HEK293 (cell line): ENCODE measurements at regions not wholly inside any gene's neighbourhood (a gene's known extent, or its start where the extent isn't known, plus 50 kb on each side); places are given as distances from the start of the nearest gene placed in this dataset.

Experiments used
- CTCF ChIA-PET: fragments of 350-600 bp; formaldehyde crosslinking; extraction: SDS; loops from one replicate; lab custom pipeline; 2021; ENCODE audit warnings: antibody characterized with exemption; lab: Yijun Ruan, JAX
- POLR2A ChIA-PET: fragments of 300-600 bp; formaldehyde crosslinking; extraction: SDS; loops from one replicate; lab custom pipeline; 2020; ENCODE audit warnings: antibody characterized with exemption, inconsistent platforms; lab: Yijun Ruan, JAX
- H3K27ac ChIP-seq: fragments of 200-500 bp; sonication (Bioruptor generic); 2 replicates; pipeline ENCODE4 v1.5.1; 2014; ENCODE audit warnings: low read depth, low read length, control low read depth, inconsistent platforms; ENCODE audit errors: extremely low read depth
- H3K36me3 ChIP-seq, 2 experiments: fragments of 200-500 bp in 1 of 2; sonication (Bioruptor generic) in 1 of 2; 1 replicate in 1 of 2; 2 replicates in 1 of 2; pipeline ENCODE4 v1.5.1; 2014 to 2017; ENCODE audit warnings: inconsistent platforms in 2 of 2, low read length in 2 of 2; ENCODE audit not compliant: control insufficient read depth in 2 of 2, insufficient read depth in 1 of 2
- H3K4me1 ChIP-seq: fragments of 200-500 bp; sonication (Bioruptor generic); 2 replicates; pipeline ENCODE4 v1.5.1; 2014; ENCODE audit warnings: mild to moderate bottlenecking, low read length, inconsistent platforms; ENCODE audit not compliant: control insufficient read depth, insufficient read depth
- H3K4me3 ChIP-seq: 2 replicates; pipeline ENCODE4 v1.5.1; 2011; ENCODE audit warnings: low read depth, mild to moderate bottlenecking, control low read depth, low read length, moderate library complexity
- H3K9me3 ChIP-seq: fragments of 200-500 bp; sonication (Bioruptor generic); 2 replicates; pipeline ENCODE4 v1.5.1; 2014; ENCODE audit warnings: low read depth, low read length, inconsistent platforms; ENCODE audit not compliant: control insufficient read depth, insufficient read depth
- BCL11A ChIP-seq: fragments of 450-650 bp; formaldehyde crosslinking; IDR thresholded peaks from 2 replicates; pipeline ENCODE4 v1.5.1; 2016; ENCODE audit warnings: low read depth, missing biosample characterization, missing genetic modification characterization
- GLI4 ChIP-seq: fragments of 450-650 bp; formaldehyde crosslinking; IDR thresholded peaks from 2 replicates; pipeline ENCODE4 v1.5.1; 2016; ENCODE audit warnings: missing biosample characterization, missing genetic modification characterization
- HOXA7 ChIP-seq: sonication (generic); formaldehyde crosslinking; IDR thresholded peaks from 2 replicates; pipeline ENCODE4 v1.8.1; 2022; ENCODE audit warnings: missing genetic modification reagents, borderline replicate concordance
- PRDM10 ChIP-seq: fragments of 450-650 bp; formaldehyde crosslinking; IDR thresholded peaks from 2 replicates; pipeline ENCODE4 v1.5.1; 2016; ENCODE audit warnings: missing biosample characterization, missing genetic modification characterization
- REPIN1 ChIP-seq: fragments of 450-650 bp; formaldehyde crosslinking; IDR thresholded peaks from 2 replicates; pipeline ENCODE4 v1.5.1; 2017; ENCODE audit warnings: missing biosample characterization, missing genetic modification characterization, low read depth
- ZBTB11 ChIP-seq: fragments of 450-650 bp; formaldehyde crosslinking; conservative IDR thresholded peaks from 2 replicates; pipeline ENCODE4 v1.5.1; 2016; ENCODE audit warnings: low read depth, missing biosample characterization, missing genetic modification characterization
- ZNF2 ChIP-seq: fragments of 450-650 bp; formaldehyde crosslinking; IDR thresholded peaks from 2 replicates; pipeline ENCODE4 v1.5.1; 2016; ENCODE audit warnings: missing biosample characterization, missing genetic modification characterization
- ZNF426 ChIP-seq: fragments of 450-650 bp; formaldehyde crosslinking; IDR thresholded peaks from 2 replicates; pipeline ENCODE4 v1.5.1; 2017; ENCODE audit warnings: missing biosample characterization, missing genetic modification characterization, mild to moderate bottlenecking, inconsistent platforms, moderate library complexity
- ZNF488 ChIP-seq: fragments of 450-650 bp; formaldehyde crosslinking; IDR thresholded peaks from 2 replicates; pipeline ENCODE4 v1.5.1; 2016; ENCODE audit warnings: missing biosample characterization, missing genetic modification characterization
- ZNF510 ChIP-seq: fragments of 450-650 bp; formaldehyde crosslinking; IDR thresholded peaks from 2 replicates; pipeline ENCODE4 v1.5.1; 2018; ENCODE audit warnings: mild to moderate bottlenecking, missing genetic modification characterization, missing biosample characterization; ENCODE audit not compliant: insufficient replicate concordance
- ZNF600 ChIP-seq: fragments of 450-650 bp; formaldehyde crosslinking; IDR thresholded peaks from 2 replicates; pipeline ENCODE4 v1.5.1; 2016; ENCODE audit warnings: missing biosample characterization, missing genetic modification characterization
- ZNF670 ChIP-seq: fragments of 450-650 bp; formaldehyde crosslinking; IDR thresholded peaks from 2 replicates; pipeline ENCODE4 v1.5.1; 2016; ENCODE audit warnings: missing biosample characterization, missing genetic modification characterization, low read depth
- ZNF707 ChIP-seq: fragments of 450-650 bp; formaldehyde crosslinking; IDR thresholded peaks from 2 replicates; pipeline ENCODE4 v1.5.1; 2016; ENCODE audit warnings: missing biosample characterization, missing genetic modification characterization
- TF ChIP-seq, protein P1 (sequence below): fragments of 450-650 bp; formaldehyde crosslinking; IDR thresholded peaks from 2 replicates; pipeline ENCODE4 v1.5.1; 2016; ENCODE audit warnings: missing biosample characterization, missing genetic modification characterization, low read depth
- TF ChIP-seq, protein P2 (sequence below): fragments of 450-650 bp; formaldehyde crosslinking; IDR thresholded peaks from 2 replicates; pipeline ENCODE4 v1.5.1; 2016; ENCODE audit warnings: missing biosample characterization, missing genetic modification characterization
- TF ChIP-seq, protein P3 (sequence below): fragments of 450-650 bp; IDR thresholded peaks from 2 replicates; pipeline ENCODE4 v1.5.1; 2018; ENCODE audit warnings: missing biosample characterization, missing genetic modification characterization

DNA sequence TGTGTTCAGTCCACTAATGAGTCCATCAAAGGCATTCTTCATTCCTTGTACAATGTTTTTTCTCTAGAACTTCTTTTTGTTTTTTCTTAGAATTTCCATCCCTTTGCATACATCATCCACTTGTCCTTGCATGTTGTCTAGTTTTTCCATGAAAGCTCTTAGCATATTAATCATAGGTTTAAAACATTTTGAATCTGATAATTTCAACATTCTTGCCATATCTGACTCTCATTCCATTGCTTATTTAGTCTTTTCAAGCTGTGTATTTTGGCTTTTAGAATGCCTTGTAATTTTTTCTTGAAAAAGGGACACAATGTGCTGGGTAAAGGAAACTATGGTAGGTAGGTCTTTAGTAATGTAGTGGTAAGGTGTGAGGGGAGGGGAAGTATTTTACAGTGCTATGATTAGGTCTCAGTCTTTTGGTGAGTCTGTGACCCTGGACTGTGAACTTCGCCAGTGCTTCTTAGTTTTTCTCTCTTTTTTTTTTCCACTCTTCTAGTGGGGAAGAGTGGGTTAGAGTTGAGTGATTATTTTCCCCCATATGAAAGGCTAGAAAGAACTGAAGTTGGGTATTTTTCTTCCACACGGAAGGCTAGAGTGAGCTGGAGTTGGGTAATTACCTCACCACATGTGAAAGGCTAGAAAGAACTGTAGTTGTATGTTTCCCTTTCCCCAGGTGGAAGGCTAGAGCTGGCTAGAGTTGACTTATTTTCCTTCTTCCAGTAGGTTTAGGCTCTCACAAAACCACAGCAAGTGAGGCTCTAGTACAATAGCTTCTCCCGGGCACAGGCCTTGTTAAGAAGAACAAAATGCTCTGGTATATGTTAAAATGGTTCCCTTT lies 172.1 kb downstream of the SNX18 start (continued):
- TF ChIP-seq, protein P1, sequence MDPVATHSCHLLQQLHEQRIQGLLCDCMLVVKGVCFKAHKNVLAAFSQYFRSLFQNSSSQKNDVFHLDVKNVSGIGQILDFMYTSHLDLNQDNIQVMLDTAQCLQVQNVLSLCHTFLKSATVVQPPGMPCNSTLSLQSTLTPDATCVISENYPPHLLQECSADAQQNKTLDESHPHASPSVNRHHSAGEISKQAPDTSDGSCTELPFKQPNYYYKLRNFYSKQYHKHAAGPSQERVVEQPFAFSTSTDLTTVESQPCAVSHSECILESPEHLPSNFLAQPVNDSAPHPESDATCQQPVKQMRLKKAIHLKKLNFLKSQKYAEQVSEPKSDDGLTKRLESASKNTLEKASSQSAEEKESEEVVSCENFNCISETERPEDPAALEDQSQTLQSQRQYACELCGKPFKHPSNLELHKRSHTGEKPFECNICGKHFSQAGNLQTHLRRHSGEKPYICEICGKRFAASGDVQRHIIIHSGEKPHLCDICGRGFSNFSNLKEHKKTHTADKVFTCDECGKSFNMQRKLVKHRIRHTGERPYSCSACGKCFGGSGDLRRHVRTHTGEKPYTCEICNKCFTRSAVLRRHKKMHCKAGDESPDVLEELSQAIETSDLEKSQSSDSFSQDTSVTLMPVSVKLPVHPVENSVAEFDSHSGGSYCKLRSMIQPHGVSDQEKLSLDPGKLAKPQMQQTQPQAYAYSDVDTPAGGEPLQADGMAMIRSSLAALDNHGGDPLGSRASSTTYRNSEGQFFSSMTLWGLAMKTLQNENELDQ (tag by site-specific recombination) = no peak
- no peak for TF ChIP-seq ZNF670 (tag by site-specific recombination)

GRCh38 chr5:54680998-54681397 lies 163.4 kb downstream of the SNX18 start:
- Histone ChIP-seq H3K9me3 (no peaks in the 10 kb centered on the region), H3K27ac (no peak overlapping the region), H3K4me1 (no peaks in the 10 kb centered on the region), H3K36me3 (no peaks in the 10 kb centered on the region), H3K4me3 (no peak overlapping the region)
- POLR2A ChIA-PET = no interaction called here
- CTCF ChIA-PET = interaction anchor here (0.6 to 0.9 kb wide), 2 partner anchors 9 to 164 kb away, joined by 4 to 5 read pairs; no protein-coding TSS in a partner anchor
- no peak for TF ChIP-seq ZNF2 (tag by site-specific recombination)
- TF ChIP-seq ZBTB11 (tag by site-specific recombination) = no peak
- TF ChIP-seq, protein P2, sequence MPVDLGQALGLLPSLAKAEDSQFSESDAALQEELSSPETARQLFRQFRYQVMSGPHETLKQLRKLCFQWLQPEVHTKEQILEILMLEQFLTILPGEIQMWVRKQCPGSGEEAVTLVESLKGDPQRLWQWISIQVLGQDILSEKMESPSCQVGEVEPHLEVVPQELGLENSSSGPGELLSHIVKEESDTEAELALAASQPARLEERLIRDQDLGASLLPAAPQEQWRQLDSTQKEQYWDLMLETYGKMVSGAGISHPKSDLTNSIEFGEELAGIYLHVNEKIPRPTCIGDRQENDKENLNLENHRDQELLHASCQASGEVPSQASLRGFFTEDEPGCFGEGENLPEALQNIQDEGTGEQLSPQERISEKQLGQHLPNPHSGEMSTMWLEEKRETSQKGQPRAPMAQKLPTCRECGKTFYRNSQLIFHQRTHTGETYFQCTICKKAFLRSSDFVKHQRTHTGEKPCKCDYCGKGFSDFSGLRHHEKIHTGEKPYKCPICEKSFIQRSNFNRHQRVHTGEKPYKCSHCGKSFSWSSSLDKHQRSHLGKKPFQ = no peak
- no peak for TF ChIP-seq ZNF488 (tag by site-specific recombination)
- TF ChIP-seq, protein P3, sequence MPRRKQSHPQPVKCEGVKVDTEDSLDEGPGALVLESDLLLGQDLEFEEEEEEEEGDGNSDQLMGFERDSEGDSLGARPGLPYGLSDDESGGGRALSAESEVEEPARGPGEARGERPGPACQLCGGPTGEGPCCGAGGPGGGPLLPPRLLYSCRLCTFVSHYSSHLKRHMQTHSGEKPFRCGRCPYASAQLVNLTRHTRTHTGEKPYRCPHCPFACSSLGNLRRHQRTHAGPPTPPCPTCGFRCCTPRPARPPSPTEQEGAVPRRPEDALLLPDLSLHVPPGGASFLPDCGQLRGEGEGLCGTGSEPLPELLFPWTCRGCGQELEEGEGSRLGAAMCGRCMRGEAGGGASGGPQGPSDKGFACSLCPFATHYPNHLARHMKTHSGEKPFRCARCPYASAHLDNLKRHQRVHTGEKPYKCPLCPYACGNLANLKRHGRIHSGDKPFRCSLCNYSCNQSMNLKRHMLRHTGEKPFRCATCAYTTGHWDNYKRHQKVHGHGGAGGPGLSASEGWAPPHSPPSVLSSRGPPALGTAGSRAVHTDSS (tag by site-specific recombination) = no peak
- no peak for TF ChIP-seq ZNF600 (tag by site-specific recombination)
- TF ChIP-seq BCL11A = no peak
- no peak for TF ChIP-seq PRDM10
- no peak for TF ChIP-seq ZNF510
- TF ChIP-seq ZNF707 = no peak
- TF ChIP-seq REPIN1 = no peak
- TF ChIP-seq GLI4 (tag by site-specific recombination) = no peak
- TF ChIP-seq HOXA7 = no peak
- TF ChIP-seq ZNF426 (tag by site-specific recombination) = no peak
